ENCODE measurements at regions not wholly inside any gene's neighbourhood (a gene's known extent, or its start where the extent isn't known, plus 50 kb on each side); places are given as distances from the start of the nearest gene placed in this dataset.
"Not testable (repeated sequence)": the region's sequence is repeated elsewhere in the genome, so short reads cannot be mapped to it uniquely, and the experiment has no call there.

DNA sequence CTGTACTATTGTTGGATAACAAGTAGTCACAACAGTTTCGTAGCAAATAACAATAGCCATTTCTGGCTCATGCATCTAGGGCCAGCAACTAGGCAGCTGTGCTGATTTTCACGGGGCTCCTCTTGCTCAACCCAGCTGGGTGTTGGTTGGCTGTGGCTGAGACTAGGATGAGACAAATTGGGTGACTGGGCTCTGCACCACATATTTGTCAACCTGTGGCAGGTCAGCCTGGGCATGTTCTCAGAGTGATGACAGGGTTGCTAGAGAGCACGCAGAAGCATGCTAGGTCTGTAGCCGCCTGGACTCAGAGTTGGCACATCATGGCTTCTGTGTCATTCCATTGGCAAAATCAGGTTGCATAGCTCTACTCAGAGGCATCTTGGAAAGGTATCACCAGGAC lies 175.9 kb downstream of the OTOL1 start:
- WGBS: 82% methylated on average over 4 of the region's 4 CpGs
- Histone ChIP-seq H3K36me3 (ENCODE audit: control insufficient read depth in 2 of 2, insufficient read depth in 2 of 2, low read length in 1 of 2) (no peaks in the 10 kb centered on the region), H3K27me3 (ENCODE audit: control insufficient read depth in 2 of 2, insufficient read depth in 1 of 2, low read length in 1 of 2) (no peaks in the 10 kb centered on the region), H3K27ac (ENCODE audit: low read depth in 1 of 2, low read length in 1 of 2) (no peak overlapping the region), H3K4me3 (ENCODE audit: low read length in 2 of 2) (no peak overlapping the region), H3K9me3 (ENCODE audit: control insufficient read depth in 2 of 2, insufficient read depth in 1 of 2, low read length in 1 of 2) (peaks cover 0 to 4% of the 10 kb centered on the region in 2 donors), H3K4me1 (ENCODE audit: control insufficient read depth in 2 of 2, insufficient read depth in 2 of 2, low read length in 2 of 2) (no peaks in the 10 kb centered on the region)
- DNase-seq (ENCODE audit: low read depth in 6 of 9, low spot score in 9 of 9): no peak

GRCh38 chr3:161673866-161674265 lies 177.3 kb downstream of the OTOL1 start:
- 98% methylated on average over 1 of the region's 1 CpG for WGBS
- H3K36me3 ChIP-seq (ENCODE audit: control insufficient read depth in 2 of 2, insufficient read depth in 2 of 2, low read length in 1 of 2): no peaks in the 10 kb centered on the region
- H3K9me3 ChIP-seq (ENCODE audit: control insufficient read depth in 2 of 2, insufficient read depth in 1 of 2, low read length in 1 of 2): peaks cover 0 to 4% of the 10 kb centered on the region in 2 donors

GRCh38 chr3:161674402-161674801 lies 177.8 kb downstream of the OTOL1 start:
- H3K27ac ChIP-seq (ENCODE audit: low read depth in 1 of 2, low read length in 1 of 2): no peak overlapping the region
- no peaks in the 10 kb centered on the region for H3K36me3 ChIP-seq (ENCODE audit: control insufficient read depth in 2 of 2, insufficient read depth in 2 of 2, low read length in 1 of 2)
- H3K4me1 ChIP-seq (ENCODE audit: control insufficient read depth in 2 of 2, insufficient read depth in 2 of 2, low read length in 2 of 2): no peaks in the 10 kb centered on the region
- peaks cover 0 to 4% of the 10 kb centered on the region in 2 donors for H3K9me3 ChIP-seq (ENCODE audit: control insufficient read depth in 2 of 2, insufficient read depth in 1 of 2, low read length in 1 of 2)
- no peak overlapping the region for H3K4me3 ChIP-seq (ENCODE audit: low read length in 2 of 2)
- DNase-seq (ENCODE audit: low read depth in 6 of 9, low spot score in 9 of 9): no peak
- H3K27me3 ChIP-seq (ENCODE audit: control insufficient read depth in 2 of 2, insufficient read depth in 1 of 2, low read length in 1 of 2): no peaks in the 10 kb centered on the region

More at GRCh38 chr3:161673866-161674265, 177.3 kb downstream of the OTOL1 start:
- no peaks in the 10 kb centered on the region for H3K27me3 ChIP-seq (ENCODE audit: control insufficient read depth in 2 of 2, insufficient read depth in 1 of 2, low read length in 1 of 2)
- no peak overlapping the region for H3K4me3 ChIP-seq (ENCODE audit: low read length in 2 of 2)
- DNase-seq (ENCODE audit: low read depth in 6 of 9, low spot score in 9 of 9): no peak
- no peaks in the 10 kb centered on the region for H3K4me1 ChIP-seq (ENCODE audit: control insufficient read depth in 2 of 2, insufficient read depth in 2 of 2, low read length in 2 of 2)
- no peak overlapping the region for H3K27ac ChIP-seq (ENCODE audit: low read depth in 1 of 2, low read length in 1 of 2)

DNA sequence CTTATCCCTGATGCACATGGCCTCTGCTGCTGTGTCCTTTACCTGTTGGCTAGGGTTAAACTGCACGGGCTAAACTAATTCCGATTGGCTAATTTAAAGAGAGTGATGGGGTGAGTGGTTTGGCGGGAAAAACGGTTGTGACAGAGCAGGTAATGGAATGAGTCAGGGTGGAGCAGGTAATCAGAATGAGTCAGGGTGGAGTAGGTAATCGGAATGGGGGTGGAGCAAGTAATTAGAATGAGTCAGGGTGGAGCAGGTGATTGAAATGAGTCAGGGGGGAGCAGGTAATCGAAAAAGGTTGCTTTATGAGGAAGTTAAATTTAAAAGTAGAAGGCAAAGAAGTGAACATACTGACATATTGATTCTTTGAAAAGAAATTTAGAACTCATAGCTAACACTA lies 185.2 kb downstream of the OTOL1 start:
- H3K9me3 ChIP-seq (ENCODE audit: control insufficient read depth in 2 of 2, insufficient read depth in 1 of 2, low read length in 1 of 2); H3K27ac ChIP-seq (ENCODE audit: low read depth in 1 of 2, low read length in 1 of 2); H3K4me3 ChIP-seq (ENCODE audit: low read length in 2 of 2); H3K27me3 ChIP-seq (ENCODE audit: control insufficient read depth in 2 of 2, insufficient read depth in 1 of 2, low read length in 1 of 2); H3K4me1 ChIP-seq (ENCODE audit: control insufficient read depth in 2 of 2, insufficient read depth in 2 of 2, low read length in 2 of 2); H3K36me3 ChIP-seq (ENCODE audit: control insufficient read depth in 2 of 2, insufficient read depth in 2 of 2, low read length in 1 of 2); DNase-seq (ENCODE audit: low read depth in 6 of 9, low spot score in 9 of 9): not testable (repeated sequence)
- WGBS: 87% methylated on average over 6 of the region's 6 CpGs

GRCh38 chr3:161682715-161683114 lies 186.1 kb downstream of the OTOL1 start:
- no peak overlapping the region for H3K4me3 ChIP-seq (ENCODE audit: low read length in 2 of 2)
- H3K27me3 ChIP-seq (ENCODE audit: control insufficient read depth in 2 of 2, insufficient read depth in 1 of 2, low read length in 1 of 2): no peaks in the 10 kb centered on the region
- H3K36me3 ChIP-seq (ENCODE audit: control insufficient read depth in 2 of 2, insufficient read depth in 2 of 2, low read length in 1 of 2): no peaks in the 10 kb centered on the region
- 5% methylated on average over 2 of the region's 2 CpGs for WGBS
- no peak overlapping the region for H3K27ac ChIP-seq (ENCODE audit: low read depth in 1 of 2, low read length in 1 of 2)
- H3K9me3 ChIP-seq (ENCODE audit: control insufficient read depth in 2 of 2, insufficient read depth in 1 of 2, low read length in 1 of 2): no peaks in the 10 kb centered on the region
- no peaks in the 10 kb centered on the region for H3K4me1 ChIP-seq (ENCODE audit: control insufficient read depth in 2 of 2, insufficient read depth in 2 of 2, low read length in 2 of 2)
- DNase-seq (ENCODE audit: low read depth in 6 of 9, low spot score in 9 of 9): no peak

DNA sequence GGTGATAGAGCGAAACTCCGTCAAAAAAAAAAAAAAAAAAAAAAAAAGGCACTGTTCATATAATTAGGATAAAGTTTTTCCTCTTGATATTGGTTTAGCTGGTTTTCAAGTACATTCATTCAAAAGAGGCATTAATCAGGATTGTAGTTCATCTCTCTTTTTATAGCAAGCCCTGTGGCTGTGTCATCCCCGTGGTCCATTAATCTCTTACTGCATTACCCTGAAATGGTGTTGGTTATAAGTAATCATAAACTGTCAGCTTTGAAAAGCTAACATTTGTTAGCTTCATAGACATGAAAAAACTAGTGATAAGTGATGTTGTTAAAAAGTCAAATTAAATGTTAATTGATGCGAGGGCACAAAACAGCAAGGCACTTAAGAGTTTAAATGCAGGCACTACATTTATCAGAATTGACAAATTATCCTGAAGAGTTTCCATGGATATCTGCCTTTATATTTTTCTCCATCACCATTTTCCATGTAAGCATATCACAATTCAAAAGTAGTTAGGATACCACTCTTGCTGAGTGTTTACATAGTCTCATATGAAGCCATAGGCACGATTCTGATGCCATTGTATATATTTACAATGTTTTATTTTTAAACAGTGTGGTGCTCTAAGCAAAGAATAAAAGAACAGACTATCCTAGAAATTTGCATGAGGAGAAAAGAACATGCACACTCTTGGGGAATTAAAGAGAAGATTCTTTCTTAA lies 193.1 kb downstream of the OTOL1 start:
- no peak overlapping the region for H3K27ac ChIP-seq (ENCODE audit: low read depth in 1 of 2, low read length in 1 of 2)
- no peak overlapping the region for H3K4me3 ChIP-seq (ENCODE audit: low read length in 2 of 2)
- WGBS: 95% methylated on average over 5 of the region's 5 CpGs
- H3K36me3 ChIP-seq (ENCODE audit: control insufficient read depth in 2 of 2, insufficient read depth in 2 of 2, low read length in 1 of 2): no peaks in the 10 kb centered on the region
- DNase-seq (ENCODE audit: low read depth in 6 of 9, low spot score in 9 of 9): no peak
- H3K4me1 ChIP-seq (ENCODE audit: control insufficient read depth in 2 of 2, insufficient read depth in 2 of 2, low read length in 2 of 2): no peaks in the 10 kb centered on the region
- no peaks in the 10 kb centered on the region for H3K9me3 ChIP-seq (ENCODE audit: control insufficient read depth in 2 of 2, insufficient read depth in 1 of 2, low read length in 1 of 2)
- H3K27me3 ChIP-seq (ENCODE audit: control insufficient read depth in 2 of 2, insufficient read depth in 1 of 2, low read length in 1 of 2): no peaks in the 10 kb centered on the region

GRCh38 chr3:161690299-161690620 lies 193.7 kb downstream of the OTOL1 start:
- H3K9me3 ChIP-seq (ENCODE audit: control insufficient read depth in 2 of 2, insufficient read depth in 1 of 2, low read length in 1 of 2): no peaks in the 10 kb centered on the region
- no peaks in the 10 kb centered on the region for H3K27me3 ChIP-seq (ENCODE audit: control insufficient read depth in 2 of 2, insufficient read depth in 1 of 2, low read length in 1 of 2)
- H3K36me3 ChIP-seq (ENCODE audit: control insufficient read depth in 2 of 2, insufficient read depth in 2 of 2, low read length in 1 of 2): no peaks in the 10 kb centered on the region
- WGBS: 95% methylated on average over 3 of the region's 3 CpGs
- no peak overlapping the region for H3K4me3 ChIP-seq (ENCODE audit: low read length in 2 of 2)
- no peak for DNase-seq (ENCODE audit: low read depth in 6 of 9, low spot score in 9 of 9)
- H3K27ac ChIP-seq (ENCODE audit: low read depth in 1 of 2, low read length in 1 of 2): no peak overlapping the region
- no peaks in the 10 kb centered on the region for H3K4me1 ChIP-seq (ENCODE audit: control insufficient read depth in 2 of 2, insufficient read depth in 2 of 2, low read length in 2 of 2)

DNA sequence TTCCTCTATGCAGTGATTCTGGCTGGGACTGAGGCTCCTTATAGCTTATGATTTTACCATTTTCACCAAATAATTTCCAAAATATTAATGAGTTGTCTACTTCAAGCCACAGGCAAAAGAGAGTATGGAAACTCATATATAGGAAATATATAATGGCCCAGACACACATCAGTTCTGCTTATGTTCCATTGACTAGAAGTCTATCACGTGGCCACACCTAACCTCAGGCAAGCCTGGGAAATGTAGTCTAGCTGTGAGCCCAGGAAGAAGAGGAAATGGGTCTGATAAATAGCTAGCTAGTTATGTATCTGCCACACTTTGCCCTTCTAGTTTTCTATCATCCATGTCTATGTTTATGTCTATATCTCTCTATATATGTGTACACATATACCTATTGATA lies 195.1 kb downstream of the OTOL1 start:
- WGBS: 83% methylated on average over 1 of the region's 1 CpG
- H3K27ac ChIP-seq (ENCODE audit: low read depth in 1 of 2, low read length in 1 of 2): no peak overlapping the region

GRCh38 chr3:161694682-161695564 lies 198.3 kb downstream of the OTOL1 start:
- no peaks in the 10 kb centered on the region for H3K9me3 ChIP-seq (ENCODE audit: control insufficient read depth in 2 of 2, insufficient read depth in 1 of 2, low read length in 1 of 2)
- no peak overlapping the region for H3K27ac ChIP-seq (ENCODE audit: low read depth in 1 of 2, low read length in 1 of 2)
- no peaks in the 10 kb centered on the region for H3K36me3 ChIP-seq (ENCODE audit: control insufficient read depth in 2 of 2, insufficient read depth in 2 of 2, low read length in 1 of 2)
- no peak for DNase-seq (ENCODE audit: low read depth in 6 of 9, low spot score in 9 of 9)
- WGBS: 93% methylated on average over 5 of the region's 5 CpGs
- H3K4me3 ChIP-seq (ENCODE audit: low read length in 2 of 2): no peak overlapping the region
- H3K4me1 ChIP-seq (ENCODE audit: control insufficient read depth in 2 of 2, insufficient read depth in 2 of 2, low read length in 2 of 2): no peaks in the 10 kb centered on the region
- no peaks in the 10 kb centered on the region for H3K27me3 ChIP-seq (ENCODE audit: control insufficient read depth in 2 of 2, insufficient read depth in 1 of 2, low read length in 1 of 2)

More for the DNA sequence above, 195.1 kb downstream of the OTOL1 start:
- Histone ChIP-seq H3K9me3 (ENCODE audit: control insufficient read depth in 2 of 2, insufficient read depth in 1 of 2, low read length in 1 of 2) (no peaks in the 10 kb centered on the region), H3K4me1 (ENCODE audit: control insufficient read depth in 2 of 2, insufficient read depth in 2 of 2, low read length in 2 of 2) (no peaks in the 10 kb centered on the region), H3K27me3 (ENCODE audit: control insufficient read depth in 2 of 2, insufficient read depth in 1 of 2, low read length in 1 of 2) (no peaks in the 10 kb centered on the region), H3K36me3 (ENCODE audit: control insufficient read depth in 2 of 2, insufficient read depth in 2 of 2, low read length in 1 of 2) (no peaks in the 10 kb centered on the region), H3K4me3 (ENCODE audit: low read length in 2 of 2) (no peak overlapping the region)
- no peak for DNase-seq (ENCODE audit: low read depth in 6 of 9, low spot score in 9 of 9)
